GM04503 (cell line): ENCODE measurements at regions not wholly inside any gene's neighbourhood (a gene's known extent, or its start where the extent isn't known, plus 50 kb on each side); places are given as distances from the start of the nearest gene placed in this dataset.

ENCODE experiments used
- DNase-seq: peaks from one replicate; pipeline ENCODE4 v3.0.0-alpha.2; 2012; ENCODE audit warnings: low read depth

- DNase-seq, result no peak
Observed at GRCh38 chr2:236935083-236935482, 150.6 kb upstream of the COPS8 start.

- DNase-seq, result no peak
Observed at GRCh38 chr2:236935631-236936445, 149.9 kb upstream of the COPS8 start.

GRCh38 chr2:236936446-236936940 lies 149.2 kb upstream of the COPS8 start:
- no peak for DNase-seq

GRCh38 chr2:236938126-236938525 lies 147.6 kb upstream of the COPS8 start:
- DNase-seq, result no peak

GRCh38 chr2:236939271-236939670 lies 146.4 kb upstream of the COPS8 start:
- DNase-seq, result no peak

GRCh38 chr2:236939721-236940231 lies 145.9 kb upstream of the COPS8 start:
- DNase-seq, result no peak

GRCh38 chr2:236940497-236940896 lies 145.2 kb upstream of the COPS8 start:
- no peak for DNase-seq

- no peak for DNase-seq
Observed at GRCh38 chr2:236940916-236941520, 144.7 kb upstream of the COPS8 start.

GRCh38 chr2:236941551-236941950 lies 144.1 kb upstream of the COPS8 start:
- DNase-seq, result no peak

GRCh38 chr2:236942554-236942953 lies 143.1 kb upstream of the COPS8 start:
- no peak for DNase-seq

GRCh38 chr2:236943068-236943467 lies 142.6 kb upstream of the COPS8 start:
- DNase-seq, result no peak

GRCh38 chr2:236943841-236944513 lies 141.7 kb upstream of the COPS8 start:
- DNase-seq, result no peak

- no peak for DNase-seq
Observed at GRCh38 chr2:236944561-236944960, 141.1 kb upstream of the COPS8 start.

GRCh38 chr2:236945431-236946016 lies 140.2 kb upstream of the COPS8 start:
- DNase-seq, result no peak

GRCh38 chr2:236946871-236947270 lies 138.8 kb upstream of the COPS8 start:
- no peak for DNase-seq

- DNase-seq, result no peak
Observed at GRCh38 chr2:236947294-236947693, 138.4 kb upstream of the COPS8 start.

- no peak for DNase-seq
Observed at GRCh38 chr2:236947896-236948295, 137.8 kb upstream of the COPS8 start.

- DNase-seq, result no peak
Observed at GRCh38 chr2:236949089-236949905, 136.4 kb upstream of the COPS8 start.

- DNase-seq, result no peak
Observed at GRCh38 chr2:236951830-236952475, 133.7 kb upstream of the COPS8 start.

GRCh38 chr2:236954641-236955040 lies 131.0 kb upstream of the COPS8 start:
- no peak for DNase-seq

GRCh38 chr2:236955521-236956030 lies 130.1 kb upstream of the COPS8 start:
- no peak for DNase-seq
